ENCODE measurements at regions not wholly inside any gene's neighbourhood (a gene's known extent, or its start where the extent isn't known, plus 50 kb on each side); places are given as distances from the start of the nearest gene placed in this dataset.
"Not testable (repeated sequence)": the region's sequence is repeated elsewhere in the genome, so short reads cannot be mapped to it uniquely, and the experiment has no call there.

- no peak for DNase-seq
- ATAC-seq (ENCODE audit: low FRiP score): no peak
- H3K27ac ChIP-seq (ENCODE audit: low read depth in 1 of 2, low read length in 2 of 2): no peak overlapping the region
- WGBS, 2 donors: 8 to 15% methylated on average over 2 of the region's 2 CpGs
- no peaks in the 10 kb centered on the region for H3K4me1 ChIP-seq (ENCODE audit: control insufficient read depth in 1 of 2, insufficient read depth in 2 of 2, low read length in 2 of 2)
- no peaks in the 10 kb centered on the region for H3K36me3 ChIP-seq (ENCODE audit: control insufficient read depth in 1 of 2, insufficient read depth in 2 of 2, low read length in 1 of 2)
- no peaks in the 10 kb centered on the region for H3K27me3 ChIP-seq (ENCODE audit: control insufficient read depth in 1 of 2, insufficient read depth in 2 of 2, low read length in 1 of 2)
- intact Hi-C loops (cut with DNase I): no loop called here
- no peak overlapping the region for H3K4me3 ChIP-seq (ENCODE audit: low read length in 2 of 2)
- H3K9me3 ChIP-seq (ENCODE audit: control insufficient read depth, low read length): no peaks in the 10 kb centered on the region
These were observed 1314.2 kb upstream of the LRRTM3 start for GRCh38 chr10:65611592-65611991.

DNA sequence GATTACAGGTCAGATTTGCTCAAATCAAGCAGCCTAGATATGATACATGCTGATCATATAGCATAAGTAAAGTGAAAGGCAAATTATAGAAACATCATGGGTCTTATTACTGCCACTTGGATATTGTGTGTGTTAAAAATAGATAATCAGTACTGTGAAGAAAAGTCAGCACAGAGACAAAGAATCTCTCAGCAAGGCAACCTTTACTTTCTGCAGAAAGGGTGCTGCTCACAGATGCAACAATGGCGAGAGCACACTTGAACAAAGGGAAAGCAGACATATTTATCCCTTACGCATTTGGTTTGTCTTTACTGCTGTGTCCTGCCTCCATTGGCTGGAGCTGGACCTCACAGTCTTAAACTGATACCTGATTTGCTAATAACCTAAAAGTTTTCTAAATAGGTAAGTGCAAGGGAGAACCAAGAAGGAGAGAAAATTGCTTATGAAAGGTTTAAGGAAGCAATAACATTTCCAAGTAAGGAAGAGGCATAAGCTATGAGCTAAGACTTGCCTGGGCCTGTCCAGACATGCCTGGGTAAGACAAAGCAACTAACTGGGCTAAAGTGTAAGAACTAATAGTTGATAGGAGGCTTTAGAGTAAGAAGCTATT, 1310.8 kb upstream of the LRRTM3 start:
- Histone ChIP-seq H3K4me1 (ENCODE audit: control insufficient read depth in 1 of 2, insufficient read depth in 2 of 2, low read length in 2 of 2) (no peaks in the 10 kb centered on the region), H3K27ac (ENCODE audit: low read depth in 1 of 2, low read length in 2 of 2) (no peak overlapping the region), H3K9me3 (ENCODE audit: control insufficient read depth, low read length) (no peaks in the 10 kb centered on the region), H3K36me3 (ENCODE audit: control insufficient read depth in 1 of 2, insufficient read depth in 2 of 2, low read length in 1 of 2) (no peaks in the 10 kb centered on the region), H3K4me3 (ENCODE audit: low read length in 2 of 2) (no peak overlapping the region), H3K27me3 (ENCODE audit: control insufficient read depth in 1 of 2, insufficient read depth in 2 of 2, low read length in 1 of 2) (no peaks in the 10 kb centered on the region)
- no peak for DNase-seq
- no peak for ATAC-seq (ENCODE audit: low FRiP score)
- WGBS, 2 donors: 98% methylated on average over 2 of the region's 2 CpGs
- intact Hi-C loops (cut with DNase I): no loop called here

DNA sequence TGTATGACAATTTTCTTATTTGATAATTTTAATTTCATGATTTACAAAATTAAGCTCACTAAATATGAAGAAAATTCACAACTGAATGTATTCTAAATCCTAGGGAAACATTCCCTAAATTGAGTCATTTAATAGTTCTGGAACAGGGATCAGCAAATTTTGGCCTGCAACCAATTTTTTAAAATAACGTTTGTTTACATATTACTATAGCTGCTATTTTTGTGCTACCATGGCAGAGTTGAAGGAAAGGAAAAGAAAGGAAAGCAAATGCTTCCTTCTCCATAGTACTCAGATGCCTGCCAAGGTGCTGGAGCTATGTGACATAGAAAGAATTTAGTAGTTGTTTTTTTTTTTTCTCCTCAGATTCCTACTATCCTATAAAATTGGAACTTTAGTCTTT, 1307.7 kb upstream of the LRRTM3 start:
- no peak overlapping the region for H3K27ac ChIP-seq (ENCODE audit: low read depth in 1 of 2, low read length in 2 of 2)
- intact Hi-C loops (cut with DNase I): no loop called here
- no peaks in the 10 kb centered on the region for H3K36me3 ChIP-seq (ENCODE audit: control insufficient read depth in 1 of 2, insufficient read depth in 2 of 2, low read length in 1 of 2)
- H3K9me3 ChIP-seq (ENCODE audit: control insufficient read depth, low read length): no peaks in the 10 kb centered on the region
- 0 to 7% methylated on average over 1 of the region's 1 CpG for WGBS, 2 donors
- H3K4me3 ChIP-seq (ENCODE audit: low read length in 2 of 2): no peak overlapping the region
- H3K27me3 ChIP-seq (ENCODE audit: control insufficient read depth in 1 of 2, insufficient read depth in 2 of 2, low read length in 1 of 2): no peaks in the 10 kb centered on the region
- no peaks in the 10 kb centered on the region for H3K4me1 ChIP-seq (ENCODE audit: control insufficient read depth in 1 of 2, insufficient read depth in 2 of 2, low read length in 2 of 2)
- DNase-seq (no peak), ATAC-seq (ENCODE audit: low FRiP score) (no peak)

GRCh38 chr10:65620404-65621048, 1305.3 kb upstream of the LRRTM3 start:
- DNase-seq: no peak
- Histone ChIP-seq H3K4me3 (ENCODE audit: low read length in 2 of 2) (no peak overlapping the region), H3K9me3 (ENCODE audit: control insufficient read depth, low read length) (no peaks in the 10 kb centered on the region), H3K27ac (ENCODE audit: low read depth in 1 of 2, low read length in 2 of 2) (no peak overlapping the region), H3K27me3 (ENCODE audit: control insufficient read depth in 1 of 2, insufficient read depth in 2 of 2, low read length in 1 of 2) (no peaks in the 10 kb centered on the region), H3K4me1 (ENCODE audit: control insufficient read depth in 1 of 2, insufficient read depth in 2 of 2, low read length in 2 of 2) (no peaks in the 10 kb centered on the region), H3K36me3 (ENCODE audit: control insufficient read depth in 1 of 2, insufficient read depth in 2 of 2, low read length in 1 of 2) (no peaks in the 10 kb centered on the region)
- 96 to 99% methylated on average over 5 of the region's 5 CpGs for WGBS, 2 donors
- intact Hi-C loops (cut with DNase I): no loop called here
- ATAC-seq (ENCODE audit: low FRiP score): no peak

- Histone ChIP-seq H3K36me3 (ENCODE audit: control insufficient read depth in 1 of 2, insufficient read depth in 2 of 2, low read length in 1 of 2) (no peaks in the 10 kb centered on the region), H3K27me3 (ENCODE audit: control insufficient read depth in 1 of 2, insufficient read depth in 2 of 2, low read length in 1 of 2) (no peaks in the 10 kb centered on the region), H3K27ac (ENCODE audit: low read depth in 1 of 2, low read length in 2 of 2) (no peak overlapping the region), H3K9me3 (ENCODE audit: control insufficient read depth, low read length) (no peaks in the 10 kb centered on the region), H3K4me1 (ENCODE audit: control insufficient read depth in 1 of 2, insufficient read depth in 2 of 2, low read length in 2 of 2) (no peaks in the 10 kb centered on the region), H3K4me3 (ENCODE audit: low read length in 2 of 2) (no peak overlapping the region)
- intact Hi-C loops (cut with DNase I): no loop called here
- DNase-seq (no peak), ATAC-seq (ENCODE audit: low FRiP score) (no peak)
- 44 to 55% methylated on average over 2 of the region's 2 CpGs for WGBS, 2 donors
These were observed 1303.2 kb upstream of the LRRTM3 start for GRCh38 chr10:65622608-65623007.

DNA sequence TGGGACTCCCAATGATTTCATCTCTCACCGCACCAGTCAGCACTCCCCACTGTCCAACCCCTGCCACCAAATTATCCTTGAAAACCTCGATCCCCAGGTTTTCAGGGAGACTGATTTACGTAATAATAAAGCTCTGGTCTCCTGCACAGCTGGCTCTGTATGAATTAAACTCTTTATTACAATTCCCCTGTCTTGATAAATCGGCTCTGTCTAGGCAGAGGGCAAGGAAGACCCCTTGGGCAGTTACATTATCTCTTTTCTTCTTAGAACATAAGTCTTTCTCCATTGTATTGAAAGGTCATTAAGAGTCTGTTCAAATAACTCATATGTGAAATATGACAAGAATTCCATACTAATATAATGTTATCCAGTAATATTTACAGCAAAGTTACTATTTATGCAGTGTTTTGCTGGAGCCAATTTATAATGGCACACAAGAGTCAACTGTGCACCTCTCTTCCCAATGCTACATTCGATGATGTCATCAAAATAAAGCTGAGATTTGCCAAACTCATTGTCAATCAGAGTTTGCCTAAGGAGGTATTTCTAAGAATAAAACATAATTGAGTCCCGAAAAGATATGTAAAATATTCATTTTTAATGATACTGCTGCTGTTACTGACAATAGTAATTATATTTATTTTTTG, 1297.2 kb upstream of the LRRTM3 start:
- DNase-seq (no peak), ATAC-seq (ENCODE audit: low FRiP score) (no peak)
- no peaks in the 10 kb centered on the region for H3K36me3 ChIP-seq (ENCODE audit: control insufficient read depth in 1 of 2, insufficient read depth in 2 of 2, low read length in 1 of 2)
- H3K9me3 ChIP-seq (ENCODE audit: control insufficient read depth, low read length): peaks cover 2% of the 10 kb centered on the region
- WGBS, 2 donors: 90 to 91% methylated on average over 6 of the region's 6 CpGs
- H3K27ac ChIP-seq (ENCODE audit: low read depth in 1 of 2, low read length in 2 of 2): no peak overlapping the region
- no peaks in the 10 kb centered on the region for H3K4me1 ChIP-seq (ENCODE audit: control insufficient read depth in 1 of 2, insufficient read depth in 2 of 2, low read length in 2 of 2)
- no peak overlapping the region for H3K4me3 ChIP-seq (ENCODE audit: low read length in 2 of 2)
- no peaks in the 10 kb centered on the region for H3K27me3 ChIP-seq (ENCODE audit: control insufficient read depth in 1 of 2, insufficient read depth in 2 of 2, low read length in 1 of 2)
- intact Hi-C loops (cut with DNase I): no loop called here

DNA sequence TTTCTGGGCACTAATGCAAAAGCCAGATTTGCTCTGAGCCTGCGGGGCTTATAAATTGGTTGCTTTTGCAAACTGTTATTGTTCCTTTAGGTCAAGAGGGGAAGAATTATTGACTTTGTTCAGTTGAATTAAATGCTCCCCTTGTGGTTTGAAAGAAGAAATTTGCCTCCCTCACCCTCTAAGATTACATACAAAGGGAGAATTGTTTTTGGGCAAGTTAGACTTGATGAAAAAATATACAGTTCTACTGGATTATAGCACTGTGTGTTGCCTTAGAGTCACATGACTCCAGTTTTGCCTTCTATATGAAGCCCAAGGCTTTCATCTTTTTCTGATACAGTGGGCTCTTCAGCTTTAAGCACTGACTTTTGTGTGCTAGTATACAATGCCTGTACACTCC, 1265.8 kb upstream of the LRRTM3 start:
- no peaks in the 10 kb centered on the region for H3K36me3 ChIP-seq (ENCODE audit: control insufficient read depth in 1 of 2, insufficient read depth in 2 of 2, low read length in 1 of 2)
- DNase-seq: no peak
- intact Hi-C loops (cut with DNase I): no loop called here
- no peak overlapping the region for H3K27ac ChIP-seq (ENCODE audit: low read depth in 1 of 2, low read length in 2 of 2)
- H3K27me3 ChIP-seq (ENCODE audit: control insufficient read depth in 1 of 2, insufficient read depth in 2 of 2, low read length in 1 of 2): no peaks in the 10 kb centered on the region
- no peak for ATAC-seq (ENCODE audit: low FRiP score)
- H3K9me3 ChIP-seq (ENCODE audit: control insufficient read depth, low read length): no peaks in the 10 kb centered on the region
- WGBS, 2 donors: 40 to 54% methylated on average over 1 of the region's 1 CpG
- no peaks in the 10 kb centered on the region for H3K4me1 ChIP-seq (ENCODE audit: control insufficient read depth in 1 of 2, insufficient read depth in 2 of 2, low read length in 2 of 2)
- H3K4me3 ChIP-seq (ENCODE audit: low read length in 2 of 2): no peak overlapping the region

- no peaks in the 10 kb centered on the region for H3K36me3 ChIP-seq (ENCODE audit: control insufficient read depth in 1 of 2, insufficient read depth in 2 of 2, low read length in 1 of 2)
- no peak overlapping the region for H3K27ac ChIP-seq (ENCODE audit: low read depth in 1 of 2, low read length in 2 of 2)
- ATAC-seq (ENCODE audit: low FRiP score): no peak
- H3K4me1 ChIP-seq (ENCODE audit: control insufficient read depth in 1 of 2, insufficient read depth in 2 of 2, low read length in 2 of 2): no peaks in the 10 kb centered on the region
- H3K27me3 ChIP-seq (ENCODE audit: control insufficient read depth in 1 of 2, insufficient read depth in 2 of 2, low read length in 1 of 2): no peaks in the 10 kb centered on the region
- 29 to 32% methylated on average over 3 of the region's 3 CpGs for WGBS, 2 donors
- no peak for DNase-seq
- intact Hi-C loops (cut with DNase I): no loop called here
- no peaks in the 10 kb centered on the region for H3K9me3 ChIP-seq (ENCODE audit: control insufficient read depth, low read length)
- H3K4me3 ChIP-seq (ENCODE audit: low read length in 2 of 2): no peak overlapping the region
These were observed 1255.7 kb upstream of the LRRTM3 start for GRCh38 chr10:65670087-65670486.

- ATAC-seq (ENCODE audit: low FRiP score); H3K27ac ChIP-seq (ENCODE audit: low read depth in 1 of 2, low read length in 2 of 2); intact Hi-C loops (cut with DNase I); H3K4me3 ChIP-seq (ENCODE audit: low read length in 2 of 2); DNase-seq; H3K36me3 ChIP-seq (ENCODE audit: control insufficient read depth in 1 of 2, insufficient read depth in 2 of 2, low read length in 1 of 2); H3K27me3 ChIP-seq (ENCODE audit: control insufficient read depth in 1 of 2, insufficient read depth in 2 of 2, low read length in 1 of 2); H3K4me1 ChIP-seq (ENCODE audit: control insufficient read depth in 1 of 2, insufficient read depth in 2 of 2, low read length in 2 of 2); H3K9me3 ChIP-seq (ENCODE audit: control insufficient read depth, low read length): not testable (repeated sequence)
- 84 to 87% methylated on average over 1 of the region's 1 CpG for WGBS, 2 donors
These were observed 1255.2 kb upstream of the LRRTM3 start for GRCh38 chr10:65670596-65670995.

Measured in aorta (tissue), 5 donors.